Motor neuron (in vitro differentiated cells): ENCODE measurements at regions not wholly inside any gene's neighbourhood (a gene's known extent, or its start where the extent isn't known, plus 50 kb on each side); places are given as distances from the start of the nearest gene placed in this dataset.

ENCODE experiments used
- ATAC-seq, 8 experiments: fragments of 200-7000 bp; cut with Tn5 transposase; replicated peaks in 6 of 8; 2 replicates each; pipeline ENCODE4 v1.8.0; 2021; ENCODE audit warnings: mild to moderate bottlenecking in 8 of 8, moderate library complexity in 8 of 8
- H3K27ac ChIP-seq, 2 donors: fragments of 250-450 bp; sonication (Bioruptor Pico); 2 replicates each; pipeline ENCODE4 v1.9.0; 2021; ENCODE audit warnings: antibody characterized with exemption in 2 of 2, mild to moderate bottlenecking in 2 of 2, moderate library complexity in 1 of 2
- H3K4me1 ChIP-seq, 2 donors: fragments of 250-450 bp; sonication (Bioruptor Pico); replicated peaks in 1 of 2; 2 replicates each; pipeline ENCODE4 v1.6.1; 2021; ENCODE audit warnings: antibody characterized with exemption in 2 of 2, mild to moderate bottlenecking in 2 of 2, moderate library complexity in 1 of 2
- H3K4me3 ChIP-seq, 5 donors: fragments of 250-450 bp; sonication (Bioruptor Pico); 2 replicates each; pipeline ENCODE4 v1.9.0; 2021; ENCODE audit warnings: antibody characterized with exemption in 5 of 5, mild to moderate bottlenecking in 5 of 5, moderate library complexity in 4 of 5
- WGBS, 10 experiments: fragments of 450-650 bp; shearing (Covaris generic); methylation state at CpG; one replicate each; pipeline ENCODE4 v1.0.0; 2022; 5-methylcytosine and 5-hydroxymethylcytosine counted together
- in situ Hi-C, 9 experiments: fragments of 400-800 bp; cut with MboI; loops; one replicate each; pipeline ENCODE4 v1.15.0; 2021; ENCODE audit warnings: low sequenced_read_pairs in 9 of 9, low pct_unique_long_range_greater_than_20kb in 2 of 9; ENCODE audit not compliant: unreplicated experiment in 9 of 9

- 43 to 100% (median 82%) methylated on average over 1 to 2 of the region's 2 CpGs for WGBS, 10 experiments
- no peak for ATAC-seq
- H3K27ac ChIP-seq, result no peak overlapping the region
- no peak overlapping the region for H3K4me3 ChIP-seq
- no peaks in the 10 kb centered on the region for H3K4me1 ChIP-seq
- in situ Hi-C loops, result no loop called here
Observed at GRCh38 chr6:140779341-140779740, 1353.4 kb upstream of the GJE1 start.

- in situ Hi-C loops, result no loop called here
- Histone ChIP-seq H3K4me3 (no peak overlapping the region), H3K4me1 (no peaks in the 10 kb centered on the region), H3K27ac (no peak overlapping the region)
- WGBS, 10 experiments, result 69 to 100% (median 84%) methylated on average over 1 to 4 of the region's 4 CpGs
- ATAC-seq, result no peak
Observed at GRCh38 chr6:140777780-140778179, 1354.9 kb upstream of the GJE1 start.

DNA sequence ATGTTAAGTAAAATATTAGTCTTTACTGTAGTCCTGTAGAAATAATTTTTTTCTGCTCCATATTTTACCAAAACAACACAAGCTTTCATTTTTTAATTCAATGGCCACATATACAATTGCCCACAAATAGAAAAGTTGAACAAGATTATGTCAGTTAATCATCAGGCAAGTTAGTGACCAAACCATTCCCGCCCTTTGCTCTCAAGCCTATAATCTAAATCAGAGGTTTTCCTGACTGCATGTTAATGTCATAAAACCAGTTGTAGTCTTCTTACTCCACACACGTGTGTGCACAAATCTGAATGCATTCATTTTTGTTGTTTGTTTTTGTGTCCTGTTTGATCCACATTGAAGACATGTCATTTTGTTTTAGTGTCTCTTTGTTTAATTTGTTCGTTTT, 1357.7 kb upstream of the GJE1 start:
- H3K27ac ChIP-seq, result no peak overlapping the region

GRCh38 chr6:140774080-140774505, 1358.6 kb upstream of the GJE1 start:
- ATAC-seq, result peak in 7 of 8 experiments; percentile 57 to 88 (median 74)
- H3K4me1 ChIP-seq, result no peaks in the 10 kb centered on the region
- no peak overlapping the region for H3K27ac ChIP-seq
- 44 to 100% (median 80%) methylated on average over 1 to 3 of the region's 3 CpGs; no CpG with 5 or more reads in 2 of the 10 experiments for WGBS, 10 experiments
- in situ Hi-C loops, result no loop called here
- H3K4me3 ChIP-seq, result no peak overlapping the region

More for the DNA sequence above, 1357.7 kb upstream of the GJE1 start:
- Histone ChIP-seq H3K4me1 (no peaks in the 10 kb centered on the region), H3K4me3 (no peak overlapping the region)
- WGBS, 10 experiments, result 48 to 90% (median 72%) methylated on average over 1 to 3 of the region's 3 CpGs
- no peak for ATAC-seq
- in situ Hi-C loops, result no loop called here

DNA sequence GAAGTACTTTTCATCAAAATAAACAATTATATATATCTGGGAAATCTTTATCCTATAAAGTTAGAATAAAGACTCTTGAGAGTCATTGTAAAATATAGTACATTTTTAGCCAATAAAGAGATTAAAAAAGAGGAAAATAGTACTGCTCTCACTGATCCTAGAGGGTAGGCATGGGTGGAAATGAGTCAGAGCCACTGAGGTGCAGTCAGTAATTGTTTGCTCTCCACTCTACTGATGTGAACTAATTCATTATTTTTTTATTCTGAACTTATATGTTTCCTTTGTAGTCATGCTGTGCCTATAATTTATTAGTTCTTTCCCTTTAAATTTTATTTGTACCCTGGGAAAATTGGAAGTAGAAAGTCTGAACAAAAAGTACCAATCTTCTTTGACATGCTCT, 1359.4 kb upstream of the GJE1 start:
- in situ Hi-C loops, result no loop called here
- H3K27ac ChIP-seq, result no peak overlapping the region
- no peaks in the 10 kb centered on the region for H3K4me1 ChIP-seq
- ATAC-seq, result no peak
- no peak overlapping the region for H3K4me3 ChIP-seq

GRCh38 chr6:140772576-140772975, 1360.1 kb upstream of the GJE1 start:
- Histone ChIP-seq H3K27ac (no peak overlapping the region), H3K4me3 (no peak overlapping the region), H3K4me1 (no peaks in the 10 kb centered on the region)
- in situ Hi-C loops, result no loop called here
- WGBS, 10 experiments, result 52 to 92% (median 81%) methylated on average over 1 to 3 of the region's 3 CpGs
- no peak for ATAC-seq

DNA sequence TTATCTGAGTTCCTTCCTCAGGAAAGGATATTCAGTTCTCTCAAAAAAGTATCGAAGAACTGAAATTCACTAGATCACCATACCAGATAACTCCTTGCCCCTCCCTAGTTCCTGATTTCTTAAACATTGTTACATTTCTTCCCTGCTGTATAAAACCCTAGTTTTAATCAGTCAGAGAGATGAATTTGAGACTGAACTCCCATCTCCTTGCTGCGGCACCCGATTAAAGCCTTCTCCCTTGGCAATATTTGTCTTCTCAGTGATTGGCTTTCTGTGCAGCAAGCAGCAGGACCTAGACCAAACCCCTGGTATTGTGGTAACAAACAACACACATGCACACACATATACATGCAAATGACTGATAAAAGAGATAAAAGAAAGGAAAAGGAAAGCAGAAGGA, 1364.6 kb upstream of the GJE1 start:
- no peak overlapping the region for H3K4me3 ChIP-seq
- ATAC-seq, result no peak
- H3K4me1 ChIP-seq, result no peaks in the 10 kb centered on the region
- in situ Hi-C loops, result no loop called here
- WGBS, 10 experiments, result 83 to 100% (median 93%) methylated on average over 1 to 3 of the region's 3 CpGs; no CpG with 5 or more reads in 1 of the 10 experiments
- H3K27ac ChIP-seq, result no peak overlapping the region

GRCh38 chr6:140766999-140767398, 1365.7 kb upstream of the GJE1 start:
- H3K4me1 ChIP-seq, result no peaks in the 10 kb centered on the region
- in situ Hi-C loops, result no loop called here
- 0 to 100% (median 70%) methylated on average over 1 to 2 of the region's 2 CpGs; no CpG with 5 or more reads in 1 of the 10 experiments for WGBS, 10 experiments
- no peak overlapping the region for H3K4me3 ChIP-seq
- no peak overlapping the region for H3K27ac ChIP-seq
- no peak for ATAC-seq

DNA sequence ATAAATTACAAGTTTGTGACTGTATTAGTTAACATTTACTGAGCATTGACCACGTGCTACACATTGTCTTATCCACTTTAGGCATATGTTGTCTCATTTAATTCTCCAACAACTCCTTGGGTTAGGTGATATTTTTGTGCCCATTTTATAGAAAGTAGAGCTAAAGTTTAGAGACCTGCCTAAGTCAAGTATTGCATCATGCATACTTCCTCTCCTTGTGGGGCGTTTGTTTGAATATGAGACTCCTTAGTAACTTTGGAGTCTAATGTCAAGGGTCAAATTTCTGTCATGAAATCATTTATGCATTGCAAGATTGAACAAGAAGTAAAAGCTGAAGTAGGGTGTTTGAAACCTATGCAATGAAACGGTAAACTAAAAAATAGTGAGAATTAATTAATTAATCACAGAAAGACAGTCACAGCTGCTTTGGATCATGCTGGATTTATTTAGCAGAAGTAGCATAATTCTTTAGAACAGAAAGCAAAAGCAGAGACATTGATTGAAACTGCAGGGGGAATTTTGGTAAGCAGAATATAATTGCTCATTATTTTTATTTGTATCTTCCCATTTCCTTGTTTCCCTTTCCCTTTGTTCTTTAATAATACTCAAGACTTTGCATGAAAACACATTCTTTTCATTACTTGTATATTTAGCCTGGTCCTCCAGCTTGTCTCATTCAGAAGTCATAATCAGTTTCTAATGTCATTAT, 1374.4 kb upstream of the GJE1 start:
- 0 to 90% (median 78%) methylated on average over 2 to 3 of the region's 3 CpGs for WGBS, 10 experiments
- no peak overlapping the region for H3K4me3 ChIP-seq
- ATAC-seq, result no peak
- in situ Hi-C loops, result no loop called here
- no peak overlapping the region for H3K27ac ChIP-seq
- H3K4me1 ChIP-seq, result no peaks in the 10 kb centered on the region

DNA sequence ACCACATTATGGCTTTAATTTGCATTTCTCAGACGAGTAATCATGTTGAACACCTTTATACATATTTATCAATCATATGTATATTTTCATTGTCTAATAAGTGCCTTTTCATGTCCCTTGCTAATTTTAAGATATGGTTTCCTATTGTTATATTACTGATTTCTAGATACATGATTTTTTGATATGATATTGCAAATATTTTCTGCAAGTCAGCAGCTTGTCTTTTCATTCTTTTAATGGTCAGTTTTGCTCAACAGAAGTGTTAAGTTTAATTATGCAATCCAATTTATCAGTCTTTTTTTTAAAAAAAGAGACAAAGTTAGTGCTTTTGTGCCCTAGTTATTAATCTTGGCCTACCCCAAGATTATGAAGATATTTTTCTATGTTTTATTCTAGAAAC, 1377.8 kb upstream of the CITED2 start:
- WGBS, 10 experiments, result 33 to 100% (median 73%) methylated on average over 1 of the region's 1 CpG; no CpG with 5 or more reads in 2 of the 10 experiments
- H3K4me1 ChIP-seq, result no peaks in the 10 kb centered on the region
- no peak overlapping the region for H3K27ac ChIP-seq
- no peak overlapping the region for H3K4me3 ChIP-seq
- in situ Hi-C loops, result no loop called here
- ATAC-seq, result no peak

GRCh38 chr6:140747114-140747513, 1372.7 kb upstream of the CITED2 start:
- no peak overlapping the region for H3K27ac ChIP-seq
- ATAC-seq, result no peak
- in situ Hi-C loops, result no loop called here
- WGBS, 10 experiments, result 18 to 88% (median 67%) methylated on average over 1 to 2 of the region's 2 CpGs; no CpG with 5 or more reads in 5 of the 10 experiments
- no peak overlapping the region for H3K4me3 ChIP-seq
- H3K4me1 ChIP-seq, result no peaks in the 10 kb centered on the region

- Histone ChIP-seq H3K4me3 (no peak overlapping the region), H3K4me1 (no peaks in the 10 kb centered on the region), H3K27ac (no peak overlapping the region)
- peak in 2 of 8 experiments; percentile 98 to 99 for ATAC-seq
- in situ Hi-C loops, result no loop called here
- 20 to 100% (median 67%) methylated on average over 1 to 2 of the region's 2 CpGs; no CpG with 5 or more reads in 4 of the 10 experiments for WGBS, 10 experiments
Observed at GRCh38 chr6:140744659-140745320, 1370.3 kb upstream of the CITED2 start.

- Histone ChIP-seq H3K4me1 (peaks cover 0 to 4% of the 10 kb centered on the region in 2 donors), H3K4me3 (no peak overlapping the region), H3K27ac (no peak overlapping the region)
- in situ Hi-C loops, result no loop called here
- peak in 3 of 8 experiments; percentile 33 to 66 (median 48) for ATAC-seq
Observed at GRCh38 chr6:140736231-140736630, 1361.8 kb upstream of the CITED2 start.

DNA sequence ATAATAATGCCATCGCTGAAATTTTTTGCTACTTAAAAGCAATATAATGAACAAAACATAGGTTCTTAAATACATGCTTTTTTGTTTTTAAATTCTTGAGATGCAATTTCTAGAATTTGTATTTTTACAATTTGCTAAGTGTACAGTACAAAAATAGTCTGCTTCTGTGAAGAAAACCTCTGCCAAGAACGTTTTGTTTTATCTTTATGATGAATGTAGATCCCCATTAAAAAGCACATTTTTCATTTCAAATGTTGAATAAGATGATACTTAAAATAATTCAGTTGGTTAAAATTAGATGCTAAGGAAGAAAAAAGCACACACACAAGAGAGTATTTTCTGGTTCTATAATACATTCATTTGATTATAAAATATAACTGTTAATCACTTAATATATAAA, 1358.5 kb upstream of the CITED2 start:
- peaks cover 0 to 4% of the 10 kb centered on the region in 2 donors for H3K4me1 ChIP-seq
- no peak for ATAC-seq
- in situ Hi-C loops, result no loop called here
- 39 to 77% (median 62%) methylated on average over 1 to 2 of the region's 2 CpGs for WGBS, 10 experiments
- H3K4me3 ChIP-seq, result no peak overlapping the region
- no peak overlapping the region for H3K27ac ChIP-seq
